DND-41 (cell line): ENCODE measurements at regions not wholly inside any gene's neighbourhood (a gene's known extent, or its start where the extent isn't known, plus 50 kb on each side); places are given as distances from the start of the nearest gene placed in this dataset.

Experiments
- EZH2 ChIP-seq: IDR thresholded peaks from 3 replicates; pipeline ENCODE4 v1.6.1; 2012; ENCODE audit warnings: borderline replicate concordance, low read depth, mild to moderate bottlenecking, moderate library complexity, low read length, inconsistent platforms; ENCODE audit not compliant: severe bottlenecking
- TF ChIP-seq, protein P1 (sequence below): IDR thresholded peaks from 2 replicates; pipeline ENCODE4 v1.5.1; 2012; ENCODE audit warnings: borderline replicate concordance, low read length, moderate library complexity, mild to moderate bottlenecking; ENCODE audit not compliant: poor library complexity, severe bottlenecking; ENCODE audit errors: extremely low read depth

DNA sequence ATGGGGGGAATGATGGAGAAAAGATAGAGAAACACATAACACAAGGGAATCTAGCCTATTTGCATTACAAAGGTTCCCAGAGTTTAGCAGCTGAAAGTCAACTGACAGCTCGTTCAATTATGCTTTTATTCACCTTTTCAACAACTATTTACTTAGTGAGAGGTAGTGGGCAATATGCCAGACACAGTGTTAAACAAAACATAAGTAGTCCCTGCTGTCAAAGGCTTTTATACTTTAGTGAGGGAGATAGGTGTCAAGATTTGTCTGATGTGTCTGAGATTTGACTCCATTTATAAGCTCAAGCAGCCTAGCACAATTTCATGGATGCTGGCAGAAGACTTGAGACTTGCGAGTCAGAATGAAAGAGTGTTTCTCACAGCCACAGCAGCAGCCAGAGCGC lies 549.0 kb upstream of the VSTM2A start:
- TF ChIP-seq, protein P1, sequence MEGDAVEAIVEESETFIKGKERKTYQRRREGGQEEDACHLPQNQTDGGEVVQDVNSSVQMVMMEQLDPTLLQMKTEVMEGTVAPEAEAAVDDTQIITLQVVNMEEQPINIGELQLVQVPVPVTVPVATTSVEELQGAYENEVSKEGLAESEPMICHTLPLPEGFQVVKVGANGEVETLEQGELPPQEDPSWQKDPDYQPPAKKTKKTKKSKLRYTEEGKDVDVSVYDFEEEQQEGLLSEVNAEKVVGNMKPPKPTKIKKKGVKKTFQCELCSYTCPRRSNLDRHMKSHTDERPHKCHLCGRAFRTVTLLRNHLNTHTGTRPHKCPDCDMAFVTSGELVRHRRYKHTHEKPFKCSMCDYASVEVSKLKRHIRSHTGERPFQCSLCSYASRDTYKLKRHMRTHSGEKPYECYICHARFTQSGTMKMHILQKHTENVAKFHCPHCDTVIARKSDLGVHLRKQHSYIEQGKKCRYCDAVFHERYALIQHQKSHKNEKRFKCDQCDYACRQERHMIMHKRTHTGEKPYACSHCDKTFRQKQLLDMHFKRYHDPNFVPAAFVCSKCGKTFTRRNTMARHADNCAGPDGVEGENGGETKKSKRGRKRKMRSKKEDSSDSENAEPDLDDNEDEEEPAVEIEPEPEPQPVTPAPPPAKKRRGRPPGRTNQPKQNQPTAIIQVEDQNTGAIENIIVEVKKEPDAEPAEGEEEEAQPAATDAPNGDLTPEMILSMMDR: no peak
- TF ChIP-seq EZH2: no peak
